HepG2 (cell line): ENCODE measurements at regions not wholly inside any gene's neighbourhood (a gene's known extent, or its start where the extent isn't known, plus 50 kb on each side); places are given as distances from the start of the nearest gene placed in this dataset.
"Not testable (repeated sequence)": the region's sequence is repeated elsewhere in the genome, so short reads cannot be mapped to it uniquely, and the experiment has no call there.

Experiments
- ATAC-seq: fragments of 200-7000 bp; cut with Tn5 transposase; 3 replicates; pipeline ENCODE4 v1.9.1; 2020; ENCODE audit warnings: mild to moderate bottlenecking, moderate library complexity
- BruUV-seq: library from RNA; stranded (reverse); fragments of 400-500 nt; replicated peaks from 2 replicates; lab custom pipeline; 2021; lab: Mats Ljungman, UMichigan
- CTCF ChIA-PET: fragments of 300-600 bp; formaldehyde crosslinking; extraction: SDS; loops from one replicate; lab custom pipeline; 2021; ENCODE audit warnings: low total read pairs, inconsistent platforms, low intra/inter-chr PET ratio; lab: Yijun Ruan, JAX
- POLR2A ChIA-PET: fragments of 350-600 bp; sonication (Branson Sonifier 250); formaldehyde crosslinking; loops from one replicate; lab custom pipeline; 2020; ENCODE audit warnings: antibody characterized with exemption, inconsistent platforms; lab: Yijun Ruan, JAX
- DNase-seq: peaks from one replicate; pipeline ENCODE4 v3.0.0-alpha.2; 2015; ENCODE audit warnings: low spot score
- FAIRE-seq: peaks from 3 replicates; lab custom pipeline; 2011; peaks lifted over from hg19 to GRCh38; lab: Jason Lieb, UNC
- H2AFZ ChIP-seq: one replicate; pipeline ENCODE4 v1.6.1; 2011; ENCODE audit warnings: low read length, inconsistent platforms
- H3K27ac ChIP-seq: fragments of 300-600 bp; 3 replicates; pipeline ENCODE4 v1.8.0; 2011; ENCODE audit warnings: mixed run types, mild to moderate bottlenecking, mixed read lengths, low read length, inconsistent platforms; ENCODE audit not compliant: insufficient read depth; ENCODE audit errors: extremely low read length
- H3K27me3 ChIP-seq, 2 experiments: fragments of 200-600 bp in 1 of 2; 2 replicates in 1 of 2; 3 replicates in 1 of 2; pipeline versions ENCODE4 v1.6.0 to v1.8.0; 2011; ENCODE audit warnings: low read length in 2 of 2, mild to moderate bottlenecking in 2 of 2, moderate library complexity in 2 of 2, inconsistent platforms in 1 of 2; ENCODE audit not compliant: insufficient read depth in 2 of 2, control insufficient read depth in 1 of 2
- H3K36me3 ChIP-seq, 2 experiments: fragments of 200-600 bp in 1 of 2; replicated peaks in 1 of 2; 2 replicates in 1 of 2; 3 replicates in 1 of 2; pipeline versions ENCODE4 v1.5.1 to v1.8.0; 2011; ENCODE audit warnings: low read length in 2 of 2, inconsistent platforms in 1 of 2; ENCODE audit not compliant: insufficient read depth in 2 of 2, control insufficient read depth in 1 of 2
- H3K4me1 ChIP-seq: 2 replicates; pipeline ENCODE4 v1.5.1; 2012; ENCODE audit warnings: low read length, inconsistent platforms; ENCODE audit not compliant: insufficient read depth
- H3K4me2 ChIP-seq: 2 replicates; pipeline ENCODE4 v1.6.0; 2011; ENCODE audit warnings: low read depth, low read length, inconsistent platforms
- H3K4me3 ChIP-seq, 3 experiments: fragments of 200-600 bp in 1 of 3; sonication (generic), shearing (Covaris generic) in 1 of 3; replicated peaks in 1 of 3; 2 replicates each; pipeline ENCODE4 v1.5.1; 2011 to 2016; ENCODE audit warnings: low read length in 3 of 3, inconsistent platforms in 2 of 3, low read depth in 2 of 3, mild to moderate bottlenecking in 2 of 3, control low read depth in 1 of 3, mixed read lengths in 1 of 3; ENCODE audit not compliant: insufficient read depth in 1 of 3
- H3K79me2 ChIP-seq: one replicate; pipeline ENCODE4 v1.6.1; 2011; ENCODE audit warnings: low read length, inconsistent platforms; ENCODE audit not compliant: insufficient read depth
- H3K9ac ChIP-seq: 2 replicates; pipeline ENCODE4 v1.6.0; 2011; ENCODE audit warnings: mild to moderate bottlenecking, low read depth, low read length, inconsistent platforms; ENCODE audit not compliant: insufficient read depth
- H3K9me3 ChIP-seq: 2 replicates; pipeline ENCODE4 v1.5.1; 2012; ENCODE audit warnings: mild to moderate bottlenecking, low read length
- H4K20me1 ChIP-seq: 2 replicates; pipeline ENCODE4 v1.6.0; 2011; ENCODE audit warnings: inconsistent platforms, mild to moderate bottlenecking, low read length, moderate library complexity; ENCODE audit not compliant: insufficient read depth
- BRCA1 ChIP-seq: sonication (generic); formaldehyde crosslinking; IDR thresholded peaks from 2 replicates; pipeline ENCODE4 v1.4.0; 2020; ENCODE audit warnings: missing genetic modification reagents
- CEBPB ChIP-seq: IDR thresholded peaks from 2 replicates; pipeline ENCODE4 v1.6.1; 2011; ENCODE audit warnings: low read depth, low read length, improper control_type of control experiment, borderline replicate concordance
- ELF1 ChIP-seq: sonication (generic); formaldehyde crosslinking; IDR thresholded peaks from 2 replicates; pipeline ENCODE4 v1.4.0; 2020; ENCODE audit warnings: missing genetic modification reagents
- YEATS2 ChIP-seq: sonication (generic); formaldehyde crosslinking; IDR thresholded peaks from 2 replicates; pipeline ENCODE4 v1.4.0; 2020; ENCODE audit warnings: missing genetic modification reagents, borderline replicate concordance
- ZNF552 ChIP-seq: sonication (generic); formaldehyde crosslinking; IDR thresholded peaks from 2 replicates; pipeline ENCODE4 v1.9.0; 2022; ENCODE audit warnings: missing genetic modification reagents, mild to moderate bottlenecking, borderline replicate concordance
- ZNF570 ChIP-seq: sonication (generic); formaldehyde crosslinking; IDR thresholded peaks from 2 replicates; pipeline ENCODE4 v1.4.0; 2020; ENCODE audit warnings: mild to moderate bottlenecking, missing genetic modification reagents, borderline replicate concordance
- WGBS: methylation state at CpG from one replicate; pipeline ENCODE4 v1.1.6; 2017; ENCODE audit warnings: low lambda C conversion rate; 5-methylcytosine and 5-hydroxymethylcytosine counted together
- in situ Hi-C: cut with HindIII; loops from 2 replicates; pipeline ENCODE4 v1.10.0; 2017; ENCODE audit warnings: low pct_unique_long_range_greater_than_20kb; ENCODE audit not compliant: extremely low pct_ligation_motif_present
- intact Hi-C: fragments of 100-400 bp; cut with micrococcal nuclease; formaldehyde crosslinking; loops from one replicate; pipeline ENCODE4 v1.10.0; 2022; ENCODE audit not compliant: unreplicated experiment

DNA sequence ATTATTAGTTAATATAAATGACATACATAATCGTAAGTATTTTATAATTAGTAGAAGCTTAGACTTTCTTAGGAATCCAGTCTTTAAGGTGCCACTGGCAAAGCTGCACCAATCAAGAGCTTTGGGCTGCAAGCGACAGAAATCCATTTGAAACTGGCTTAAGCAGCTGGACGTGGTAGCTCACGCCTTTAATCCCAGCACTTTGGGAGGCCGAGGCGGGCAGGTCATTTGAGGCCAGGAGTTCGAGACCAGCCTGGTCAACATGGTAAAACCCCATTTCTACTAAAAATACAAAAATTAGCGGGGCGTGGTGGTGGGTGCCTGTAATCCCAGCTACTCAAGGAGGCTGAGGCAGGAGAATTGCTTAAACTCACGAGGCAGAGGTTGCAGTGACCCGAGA is 71.8 kb upstream of the HPCAL1 start:
- not testable (repeated sequence) for DNase-seq
- 0 out of 2 replicates have a peak, but pooled peaks have one; percentile 6 for TF ChIP-seq CEBPB
- TF ChIP-seq, all 625 proteins: peak for 1; not testable (repeated sequence) for 624
- H2AFZ ChIP-seq, H3K79me2 ChIP-seq, H3K36me3 ChIP-seq, H3K4me2 ChIP-seq, H3K9ac ChIP-seq, POLR2A ChIA-PET, H3K27ac ChIP-seq, H3K9me3 ChIP-seq, CTCF ChIA-PET, BruUV-seq, H4K20me1 ChIP-seq, FAIRE-seq, in situ Hi-C loops, intact Hi-C loops, H3K4me3 ChIP-seq, ATAC-seq: not testable (repeated sequence)
- Histone ChIP-seq H3K4me1 (peaks cover 39% of the 10 kb centered on the region), H3K27me3 (peaks cover 16 to 83% of the 10 kb centered on the region in 2 experiments; a peak in 4 of 5 replicates)
- WGBS: 40% methylated on average over 11 of the region's 11 CpGs

DNA sequence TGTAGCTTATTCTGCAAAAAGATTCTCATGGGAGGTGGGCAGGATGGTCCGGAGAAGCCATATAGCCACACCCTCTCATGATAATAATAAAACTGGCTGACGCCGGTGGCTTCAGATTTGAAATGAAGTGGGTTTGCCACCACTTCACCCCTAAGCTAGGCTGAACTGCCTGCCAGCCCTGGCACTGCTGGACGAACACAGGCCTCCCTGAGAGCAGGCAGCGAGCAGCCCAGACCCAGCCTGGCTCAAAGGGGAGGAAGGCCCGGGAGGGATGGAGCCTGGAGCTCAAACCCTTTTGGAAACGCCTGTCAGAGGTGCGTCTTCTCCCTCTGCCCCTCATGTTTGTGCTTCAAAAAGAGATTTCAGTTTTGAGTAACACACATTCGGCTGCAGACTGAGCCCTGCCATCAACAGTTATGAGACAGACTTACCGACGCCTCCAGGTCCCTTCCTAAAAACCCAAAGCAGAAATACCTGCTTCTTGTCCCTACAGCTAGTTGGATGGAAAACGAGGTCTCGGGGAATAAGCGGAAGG is 71.1 kb upstream of the HPCAL1 start:
- Histone ChIP-seq H3K9ac (no peak overlapping the region), H3K79me2 (no peaks in the 10 kb centered on the region), H3K4me1 (peaks cover 32% of the 10 kb centered on the region), H3K4me3 (no peak overlapping the region), H4K20me1 (no peaks in the 10 kb centered on the region; the same call in 1 of the 2 replicates), H3K27me3 (peaks cover 14 to 84% of the 10 kb centered on the region in 2 experiments; a peak in 4 of 5 replicates), H3K27ac (no peak overlapping the region), H3K9me3 (no peaks in the 10 kb centered on the region), H3K36me3 (no peaks in the 10 kb centered on the region), H2AFZ (no peak overlapping the region), H3K4me2 (no peak overlapping the region)
- BruUV-seq: no TSS peak
- 48% methylated on average over 12 of the region's 14 CpGs for WGBS
- in situ Hi-C loops (no loop called here), intact Hi-C loops (no loop called here)
- FAIRE-seq: no peak
- TF ChIP-seq BRCA1 (CRISPR knock-in tag) (no peak), ELF1 (CRISPR knock-in tag) (no peak), ZNF570 (CRISPR knock-in tag) (no peak), ZNF552 (CRISPR knock-in tag) (no peak), YEATS2 (CRISPR knock-in tag) (no peak)
- POLR2A ChIA-PET: no interaction called here
- DNase-seq: no peak
- no peak for ATAC-seq
- CTCF ChIA-PET: no interaction called here
